ENCODE measurements at regions not wholly inside any gene's neighbourhood (a gene's known extent, or its start where the extent isn't known, plus 50 kb on each side); places are given as distances from the start of the nearest gene placed in this dataset.

DNA sequence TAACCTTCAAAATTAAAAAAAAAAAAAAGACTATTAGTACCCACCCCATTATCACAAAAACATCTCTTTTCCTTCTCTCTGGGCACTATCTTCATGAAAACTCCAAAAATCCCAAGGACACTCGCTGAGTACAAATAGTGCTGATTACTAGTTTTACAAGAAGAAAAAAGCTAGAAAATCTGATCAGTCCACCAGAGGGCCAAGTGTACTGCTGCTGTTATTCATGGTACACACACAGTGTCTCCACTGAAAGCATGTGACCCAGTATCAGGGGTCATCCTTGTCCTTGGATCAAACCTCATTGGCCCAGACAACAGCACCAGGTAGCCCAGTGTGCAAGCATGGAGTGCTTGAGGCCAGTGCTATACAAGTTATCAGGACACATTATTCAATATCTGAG is 382.7 kb upstream of the KLHL29 start:
- TF ChIP-seq, protein P1, sequence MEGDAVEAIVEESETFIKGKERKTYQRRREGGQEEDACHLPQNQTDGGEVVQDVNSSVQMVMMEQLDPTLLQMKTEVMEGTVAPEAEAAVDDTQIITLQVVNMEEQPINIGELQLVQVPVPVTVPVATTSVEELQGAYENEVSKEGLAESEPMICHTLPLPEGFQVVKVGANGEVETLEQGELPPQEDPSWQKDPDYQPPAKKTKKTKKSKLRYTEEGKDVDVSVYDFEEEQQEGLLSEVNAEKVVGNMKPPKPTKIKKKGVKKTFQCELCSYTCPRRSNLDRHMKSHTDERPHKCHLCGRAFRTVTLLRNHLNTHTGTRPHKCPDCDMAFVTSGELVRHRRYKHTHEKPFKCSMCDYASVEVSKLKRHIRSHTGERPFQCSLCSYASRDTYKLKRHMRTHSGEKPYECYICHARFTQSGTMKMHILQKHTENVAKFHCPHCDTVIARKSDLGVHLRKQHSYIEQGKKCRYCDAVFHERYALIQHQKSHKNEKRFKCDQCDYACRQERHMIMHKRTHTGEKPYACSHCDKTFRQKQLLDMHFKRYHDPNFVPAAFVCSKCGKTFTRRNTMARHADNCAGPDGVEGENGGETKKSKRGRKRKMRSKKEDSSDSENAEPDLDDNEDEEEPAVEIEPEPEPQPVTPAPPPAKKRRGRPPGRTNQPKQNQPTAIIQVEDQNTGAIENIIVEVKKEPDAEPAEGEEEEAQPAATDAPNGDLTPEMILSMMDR (IDR thresholded peaks at IDR 0.05): peak; percentile 18
- no peak for TF ChIP-seq EZH2 (IDR thresholded peaks at IDR 0.05)
- TF ChIP-seq EZH2phosphoT487 (IDR thresholded peaks at IDR 0.05): no peak
